Endothelial cell of umbilical vein (primary cell): ENCODE measurements at regions not wholly inside any gene's neighbourhood (a gene's known extent, or its start where the extent isn't known, plus 50 kb on each side); places are given as distances from the start of the nearest gene placed in this dataset.

Source experiments
- EZH2 ChIP-seq: IDR thresholded peaks from 2 replicates; pipeline ENCODE4 v1.6.1; 2012; ENCODE audit warnings: borderline replicate concordance, low read depth, mild to moderate bottlenecking, moderate library complexity, low read length, inconsistent platforms; ENCODE audit not compliant: severe bottlenecking
- FOS ChIP-seq: IDR thresholded peaks from 2 replicates; pipeline ENCODE4 v1.6.1; 2011; ENCODE audit warnings: mild to moderate bottlenecking, low read length, moderate library complexity, borderline replicate concordance; ENCODE audit not compliant: insufficient read depth
- GATA2 ChIP-seq: IDR thresholded peaks from 2 replicates; pipeline ENCODE4 v1.7.0; 2011; ENCODE audit warnings: low read depth, mild to moderate bottlenecking, moderate library complexity, mixed read lengths, low read length; ENCODE audit not compliant: insufficient read length, insufficient read depth
- JUN ChIP-seq: IDR thresholded peaks from 2 replicates; pipeline ENCODE4 v1.6.1; 2011; ENCODE audit warnings: borderline replicate concordance, low read depth; ENCODE audit not compliant: insufficient read length, insufficient read depth
- POLR2A ChIP-seq: IDR thresholded peaks from 2 replicates; pipeline ENCODE4 v1.6.1; 2012; ENCODE audit warnings: low read depth, mild to moderate bottlenecking, control low read depth, low read length
- POLR2AphosphoS5 ChIP-seq: IDR thresholded peaks from 2 replicates; pipeline ENCODE4 v1.6.1; 2012; ENCODE audit warnings: low read depth, mild to moderate bottlenecking, control low read depth, low read length, moderate library complexity; ENCODE audit not compliant: insufficient read depth
- TF ChIP-seq, protein P1 (sequence below), 2 donors: IDR thresholded peaks; 1 replicate in 1 of 2; 2 replicates in 1 of 2; pipeline ENCODE4 v1.5.1; 2011; ENCODE audit warnings: low read length in 2 of 2, mild to moderate bottlenecking in 2 of 2, moderate library complexity in 2 of 2, control low read depth in 1 of 2, inconsistent platforms in 1 of 2, low read depth in 1 of 2; ENCODE audit not compliant: insufficient read depth in 1 of 2; ENCODE audit errors: extremely low read depth in 1 of 2
- TF ChIP-seq, protein P2 (sequence below): IDR thresholded peaks from 2 replicates; pipeline ENCODE4 v1.6.1; 2011; ENCODE audit not compliant: insufficient read depth, insufficient read length

DNA sequence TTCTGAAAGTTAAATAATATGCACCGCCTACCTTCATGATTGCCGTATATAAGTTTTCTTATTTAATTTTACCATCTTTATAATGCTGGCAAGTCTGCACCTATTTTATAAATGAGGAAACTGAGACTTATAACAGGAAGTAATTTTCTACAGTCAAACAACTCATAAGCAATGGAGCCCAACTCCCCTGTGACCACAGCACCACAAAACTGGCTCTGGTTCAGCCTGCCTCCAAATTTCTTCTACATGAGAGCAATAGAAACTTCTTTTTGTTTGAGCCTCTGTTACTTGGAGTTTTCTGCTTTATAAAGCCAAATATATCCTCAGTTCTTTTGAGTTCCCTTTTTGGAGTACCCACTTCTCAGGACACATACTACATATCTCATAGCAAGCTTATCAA is 131.1 kb upstream of the HSF2 start:
- TF ChIP-seq POLR2AphosphoS5 (no peak), POLR2A (no peak), FOS (no peak), EZH2 (no peak), GATA2 (no peak), JUN (no peak)
- TF ChIP-seq, protein P1, sequence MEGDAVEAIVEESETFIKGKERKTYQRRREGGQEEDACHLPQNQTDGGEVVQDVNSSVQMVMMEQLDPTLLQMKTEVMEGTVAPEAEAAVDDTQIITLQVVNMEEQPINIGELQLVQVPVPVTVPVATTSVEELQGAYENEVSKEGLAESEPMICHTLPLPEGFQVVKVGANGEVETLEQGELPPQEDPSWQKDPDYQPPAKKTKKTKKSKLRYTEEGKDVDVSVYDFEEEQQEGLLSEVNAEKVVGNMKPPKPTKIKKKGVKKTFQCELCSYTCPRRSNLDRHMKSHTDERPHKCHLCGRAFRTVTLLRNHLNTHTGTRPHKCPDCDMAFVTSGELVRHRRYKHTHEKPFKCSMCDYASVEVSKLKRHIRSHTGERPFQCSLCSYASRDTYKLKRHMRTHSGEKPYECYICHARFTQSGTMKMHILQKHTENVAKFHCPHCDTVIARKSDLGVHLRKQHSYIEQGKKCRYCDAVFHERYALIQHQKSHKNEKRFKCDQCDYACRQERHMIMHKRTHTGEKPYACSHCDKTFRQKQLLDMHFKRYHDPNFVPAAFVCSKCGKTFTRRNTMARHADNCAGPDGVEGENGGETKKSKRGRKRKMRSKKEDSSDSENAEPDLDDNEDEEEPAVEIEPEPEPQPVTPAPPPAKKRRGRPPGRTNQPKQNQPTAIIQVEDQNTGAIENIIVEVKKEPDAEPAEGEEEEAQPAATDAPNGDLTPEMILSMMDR (IDR thresholded peaks at IDR 0.05; ENCODE audit: extremely low read depth in 1 of 2, insufficient read depth in 1 of 2, low read depth in 1 of 2, low read length in 2 of 2) = no peak
- TF ChIP-seq, protein P2, sequence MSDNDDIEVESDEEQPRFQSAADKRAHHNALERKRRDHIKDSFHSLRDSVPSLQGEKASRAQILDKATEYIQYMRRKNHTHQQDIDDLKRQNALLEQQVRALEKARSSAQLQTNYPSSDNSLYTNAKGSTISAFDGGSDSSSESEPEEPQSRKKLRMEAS = no peak
